ENCODE measurements at regions not wholly inside any gene's neighbourhood (a gene's known extent, or its start where the extent isn't known, plus 50 kb on each side); places are given as distances from the start of the nearest gene placed in this dataset.

- TF ChIP-seq POLR2AphosphoS5 (IDR thresholded peaks at IDR 0.05; ENCODE audit: low read depth, low read length) (no peak), REST (IDR thresholded peaks at IDR 0.05; ENCODE audit: insufficient read depth in 1 of 2, low read depth in 2 of 2, low read length in 2 of 2) (no peak)
These were observed 255.8 kb downstream of the SEC14L1 start for GRCh38 chr17:77396610-77397009.

Measured in PFSK-1 (cell line).